HCT116 (cell line): ENCODE measurements at regions not wholly inside any gene's neighbourhood (a gene's known extent, or its start where the extent isn't known, plus 50 kb on each side); places are given as distances from the start of the nearest gene placed in this dataset.

Experiments
- ATAC-seq: fragments of 200-7000 bp; cut with Tn5 transposase; 2 replicates; pipeline ENCODE4 v1.9.1; 2020; ENCODE audit warnings: mild to moderate bottlenecking, moderate library complexity
- BruUV-seq: library from RNA; stranded (reverse); fragments of 400-500 nt; replicated peaks from 2 replicates; lab custom pipeline; 2021; lab: Mats Ljungman, UMichigan
- CTCF ChIA-PET: fragments of 300-600 bp; sonication (Branson Sonifier 250); formaldehyde crosslinking; loops from one replicate; lab custom pipeline; 2021; ENCODE audit warnings: antibody characterized with exemption; lab: Charles Lee
- POLR2A ChIA-PET: fragments of 300-600, 350-600 bp; sonication (Branson Sonifier 250); formaldehyde crosslinking; loops from one replicate; lab custom pipeline; 2021; ENCODE audit warnings: antibody characterized with exemption; lab: Charles Lee
- RAD21 ChIA-PET, 2 experiments: fragments of 300-600 bp; sonication (Branson Sonifier 250); formaldehyde crosslinking; loops; one replicate each; lab custom pipeline; 2023; ENCODE audit warnings: low total read pairs in 2 of 2; ENCODE audit not compliant: uncharacterized antibody in 2 of 2, unreplicated experiment in 2 of 2, low non-redundant PET in 1 of 2; lab: Charles Lee
- DNase-seq: peaks from one replicate; pipeline ENCODE4 v3.0.0-alpha.2; 2010; ENCODE audit warnings: low read depth, low spot score
- H2AFZ ChIP-seq: fragments of 200-600 bp; shearing (Covaris generic), sonication (generic); 2 replicates; pipeline ENCODE4 v1.6.1; 2017; ENCODE audit warnings: low read depth, mixed run types, mixed read lengths, antibody characterized with exemption, low read length; ENCODE audit not compliant: poor library complexity, severe bottlenecking
- H3K27ac ChIP-seq: 2 replicates; pipeline ENCODE4 v1.5.1; 2012; ENCODE audit warnings: low read depth, low read length
- H3K27me3 ChIP-seq: fragments of 200-600 bp; sonication (generic); 2 replicates; pipeline ENCODE4 v1.6.1; 2016; ENCODE audit warnings: mixed run types, low read length, mixed read lengths; ENCODE audit not compliant: insufficient read depth
- H3K36me3 ChIP-seq, 2 experiments: fragments of 200-500 bp in 1 of 2; fragments of 200-600 bp in 1 of 2; sonication (Bioruptor generic) in 1 of 2; sonication (generic) in 1 of 2; 2 replicates each; pipeline versions ENCODE4 v1.5.1 to v1.6.1; 2014 to 2016; ENCODE audit warnings: low read length in 2 of 2, inconsistent platforms in 1 of 2, mixed read lengths in 1 of 2, mixed run types in 1 of 2; ENCODE audit not compliant: insufficient read depth in 2 of 2, control insufficient read depth in 1 of 2
- H3K4me1 ChIP-seq, 2 experiments: fragments of 200-600 bp in 1 of 2; sonication (generic) in 1 of 2; 2 replicates each; pipeline versions ENCODE4 v1.5.1 to v1.6.1; 2012 to 2017; ENCODE audit warnings: low read length in 2 of 2, inconsistent platforms in 1 of 2, mild to moderate bottlenecking in 1 of 2, mixed read lengths in 1 of 2, mixed run types in 1 of 2, moderate library complexity in 1 of 2; ENCODE audit not compliant: insufficient read depth in 2 of 2, control insufficient read depth in 1 of 2
- H3K4me2 ChIP-seq: fragments of 200-600 bp; sonication (generic); 2 replicates; pipeline ENCODE4 v1.6.1; 2017; ENCODE audit warnings: mixed run types, low read length, mixed read lengths
- H3K4me3 ChIP-seq, 2 experiments: fragments of 200-600 bp in 1 of 2; sonication (generic) in 1 of 2; replicated peaks in 1 of 2; 2 replicates each; pipeline ENCODE4 v1.5.1; 2011 to 2016; ENCODE audit warnings: low read length in 2 of 2, control low read depth in 1 of 2, low read depth in 1 of 2, mild to moderate bottlenecking in 1 of 2, mixed read lengths in 1 of 2, mixed run types in 1 of 2
- H3K79me2 ChIP-seq: fragments of 200-600 bp; sonication (generic); 2 replicates; pipeline ENCODE4 v1.6.1; 2017; ENCODE audit warnings: mild to moderate bottlenecking, mixed run types, low read length, moderate library complexity, mixed read lengths; ENCODE audit not compliant: insufficient read depth
- H3K9ac ChIP-seq: fragments of 200-600 bp; sonication (generic); 2 replicates; pipeline ENCODE4 v1.6.1; 2016; ENCODE audit warnings: low read length, mixed read lengths
- H3K9me2 ChIP-seq: fragments of 200-600 bp; sonication (generic), shearing (Covaris generic); 2 replicates; pipeline ENCODE4 v1.6.1; 2017; ENCODE audit warnings: mixed run types, mild to moderate bottlenecking, moderate library complexity; ENCODE audit not compliant: insufficient read depth
- H3K9me3 ChIP-seq, 2 experiments: fragments of 200-500 bp in 1 of 2; fragments of 200-600 bp in 1 of 2; sonication (Bioruptor generic) in 1 of 2; sonication (generic) in 1 of 2; 2 replicates each; pipeline ENCODE4 v1.6.1; 2014 to 2017; ENCODE audit warnings: low read length in 2 of 2, mixed read lengths in 2 of 2, inconsistent platforms in 1 of 2, low read depth in 1 of 2, mild to moderate bottlenecking in 1 of 2, mixed run types in 1 of 2, moderate library complexity in 1 of 2; ENCODE audit not compliant: control insufficient read depth in 1 of 2, insufficient read depth in 1 of 2
- H4K20me1 ChIP-seq: fragments of 200-600 bp; sonication (generic), shearing (Covaris generic); 2 replicates; pipeline ENCODE4 v1.6.1; 2017; ENCODE audit warnings: mixed run types, mild to moderate bottlenecking, moderate library complexity; ENCODE audit not compliant: insufficient read depth
- EZH2 ChIP-seq: fragments of 200-600 bp; sonication (generic); IDR thresholded peaks from 2 replicates; pipeline ENCODE4 v1.6.1; 2017; ENCODE audit warnings: antibody characterized with exemption, mixed run types
- POLR2AphosphoS5 ChIP-seq: IDR thresholded peaks from 2 replicates; pipeline ENCODE4 v1.6.1; 2011; ENCODE audit warnings: mild to moderate bottlenecking, low read depth, low read length, moderate library complexity
- RAD21 ChIP-seq: IDR thresholded peaks from 2 replicates; pipeline ENCODE4 v1.6.1; 2012; ENCODE audit warnings: low read depth, mild to moderate bottlenecking
- REST ChIP-seq: IDR thresholded peaks from 2 replicates; pipeline ENCODE4 v1.6.1; 2012; ENCODE audit warnings: low read depth
- SRF ChIP-seq: IDR thresholded peaks from 2 replicates; pipeline ENCODE4 v1.6.1; 2012; ENCODE audit warnings: low read depth
- ZBTB33 ChIP-seq: IDR thresholded peaks from 2 replicates; pipeline ENCODE4 v1.6.1; 2011; ENCODE audit warnings: mild to moderate bottlenecking, low read length, moderate library complexity; ENCODE audit not compliant: insufficient replicate concordance; ENCODE audit errors: extremely low read depth
- intact Hi-C: fragments of 100-400 bp; cut with micrococcal nuclease; formaldehyde crosslinking; loops from 2 replicates; pipeline ENCODE4 v1.10.0; 2022

DNA sequence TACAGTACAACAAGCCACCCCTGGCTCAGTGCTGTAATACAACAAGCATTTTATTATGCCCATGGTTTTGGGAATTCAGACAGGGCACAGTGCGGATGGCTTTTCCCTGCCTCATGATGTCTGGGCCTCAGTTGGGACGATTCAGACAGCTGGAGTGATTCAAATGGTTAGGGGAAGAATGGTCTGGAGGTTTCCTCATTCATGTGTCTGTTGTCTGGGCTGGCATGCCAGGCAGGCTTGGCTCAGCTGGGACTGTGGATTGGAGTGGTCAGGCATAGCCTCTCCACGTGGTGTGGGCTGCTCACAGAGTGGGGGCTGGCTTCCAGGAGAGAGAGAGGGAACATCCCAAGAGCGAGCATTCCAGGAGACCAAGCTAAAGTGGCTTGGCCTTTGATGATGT lies 164.4 kb downstream of the C11orf91 start:
- intact Hi-C loops, result no loop called here
- Histone ChIP-seq H4K20me1 (no peaks in the 10 kb centered on the region), H3K36me3 (no peaks in the 10 kb centered on the region), H2AFZ (no peak overlapping the region), H3K4me1 (peaks cover 0 to 7% of the 10 kb centered on the region in 2 experiments; a peak in 2 of 4 replicates), H3K79me2 (no peaks in the 10 kb centered on the region), H3K27ac (no peak overlapping the region), H3K4me2 (no peak overlapping the region), H3K9ac (no peak overlapping the region), H3K9me3 (no peaks in the 10 kb centered on the region), H3K27me3 (no peaks in the 10 kb centered on the region), H3K4me3 (no peak overlapping the region), H3K9me2 (no peaks in the 10 kb centered on the region)
- TF ChIP-seq EZH2 (no peak), ZBTB33 (no peak), POLR2AphosphoS5 (no peak), REST (no peak), RAD21 (no peak), SRF (no peak)
- ChIA-PET RAD21 (no interaction called here), POLR2A (no interaction called here), CTCF (interaction anchor here (1.1 kb wide), 1 partner anchor 206 kb away, joined by 3 read pairs; no protein-coding TSS in a partner anchor)
- BruUV-seq, result no TSS peak
- ATAC-seq (no peak), DNase-seq (no peak)
